Epithelial cell of prostate (primary cell): ENCODE measurements at regions not wholly inside any gene's neighbourhood (a gene's known extent, or its start where the extent isn't known, plus 50 kb on each side); places are given as distances from the start of the nearest gene placed in this dataset.

ENCODE experiments used
- DNase-seq: peaks from one replicate; pipeline ENCODE4 v3.0.0-alpha.2; 2011; ENCODE audit warnings: low read depth, low spot score
- H3K27ac ChIP-seq: fragments of 450-650 bp; 2 replicates; pipeline ENCODE4 v1.5.1; 2017; ENCODE audit warnings: mild to moderate bottlenecking

GRCh38 chr5:74063346-74063745 is 437.4 kb downstream of the ARHGEF28 start:
- DNase-seq, result no peak
- peak overlapping the region; percentile 15 for H3K27ac ChIP-seq

DNA sequence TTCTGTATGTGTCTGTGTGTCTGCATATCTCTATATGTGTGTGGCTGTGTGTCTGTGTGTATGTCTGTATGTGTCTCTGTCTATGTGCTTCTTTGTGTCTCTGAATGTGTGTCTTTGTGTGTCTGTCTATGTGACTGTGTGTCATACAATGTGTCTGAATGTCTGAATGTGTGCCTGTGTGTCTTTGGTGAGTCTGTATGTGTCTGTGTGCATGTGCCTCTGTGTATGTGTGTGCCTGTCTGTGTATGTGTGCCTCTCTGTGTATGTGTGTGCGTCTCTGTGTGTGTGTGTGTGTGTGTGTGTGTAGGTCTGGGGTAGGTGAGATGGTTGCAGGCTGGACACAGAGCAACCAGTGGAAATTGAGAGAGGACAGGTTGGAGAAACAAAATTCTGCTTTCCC is 435.3 kb downstream of the ARHGEF28 start:
- DNase-seq, result no peak
- H3K27ac ChIP-seq, result no peak overlapping the region

GRCh38 chr5:74059706-74060105 is 433.7 kb downstream of the ARHGEF28 start:
- no peak overlapping the region for H3K27ac ChIP-seq
- no peak for DNase-seq

GRCh38 chr5:74056789-74057164 is 430.8 kb downstream of the ARHGEF28 start:
- DNase-seq, result no peak
- H3K27ac ChIP-seq, result no peak overlapping the region

- DNase-seq, result no peak
- H3K27ac ChIP-seq, result no peak overlapping the region
These were observed 430.3 kb downstream of the ARHGEF28 start for GRCh38 chr5:74056107-74056788.

GRCh38 chr5:74055486-74056106 is 429.6 kb downstream of the ARHGEF28 start:
- DNase-seq, result no peak
- no peak overlapping the region for H3K27ac ChIP-seq

DNA sequence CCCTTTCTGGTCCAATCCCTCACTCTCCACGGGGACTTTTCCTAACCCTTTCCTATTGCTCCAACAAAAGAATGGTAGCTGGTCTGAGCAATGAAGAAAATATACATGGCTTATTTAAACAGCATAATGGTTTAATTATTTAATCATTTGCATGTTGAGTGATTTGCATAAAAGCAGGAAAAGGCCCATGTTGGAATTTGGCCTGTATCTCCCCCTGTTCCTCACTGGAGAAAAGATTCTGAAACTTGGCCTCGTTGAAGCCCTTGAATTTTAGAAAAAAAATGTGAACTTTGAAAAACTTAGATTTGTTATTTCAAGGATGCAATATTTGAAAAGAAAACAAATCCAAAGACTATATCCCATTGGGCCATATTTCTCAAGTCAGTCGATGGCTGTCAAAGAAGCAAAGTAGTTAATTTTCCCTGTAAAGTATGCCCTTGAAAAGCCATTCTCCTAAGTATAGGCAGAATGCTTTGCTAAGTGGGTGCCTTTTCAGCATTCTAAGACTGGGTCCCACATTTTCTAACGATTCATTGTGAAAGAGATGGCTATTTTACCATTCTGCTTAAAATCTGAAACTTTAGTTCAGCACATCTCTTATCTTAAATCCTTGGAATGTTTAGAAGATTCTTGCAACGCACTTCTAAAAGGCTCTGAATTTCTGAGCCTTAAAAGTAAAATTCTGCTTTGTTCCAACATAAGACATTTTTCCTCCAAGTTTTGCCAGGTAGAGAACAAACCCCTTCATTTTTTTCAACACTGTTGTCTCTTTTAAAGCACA is 428.8 kb downstream of the ARHGEF28 start:
- H3K27ac ChIP-seq, result no peak overlapping the region
- no peak for DNase-seq

- DNase-seq, result no peak
- no peak overlapping the region for H3K27ac ChIP-seq
These were observed 428.1 kb downstream of the ARHGEF28 start for GRCh38 chr5:74054139-74054538.

GRCh38 chr5:74052441-74053221 is 426.6 kb downstream of the ARHGEF28 start:
- no peak for DNase-seq
- no peak overlapping the region for H3K27ac ChIP-seq

DNA sequence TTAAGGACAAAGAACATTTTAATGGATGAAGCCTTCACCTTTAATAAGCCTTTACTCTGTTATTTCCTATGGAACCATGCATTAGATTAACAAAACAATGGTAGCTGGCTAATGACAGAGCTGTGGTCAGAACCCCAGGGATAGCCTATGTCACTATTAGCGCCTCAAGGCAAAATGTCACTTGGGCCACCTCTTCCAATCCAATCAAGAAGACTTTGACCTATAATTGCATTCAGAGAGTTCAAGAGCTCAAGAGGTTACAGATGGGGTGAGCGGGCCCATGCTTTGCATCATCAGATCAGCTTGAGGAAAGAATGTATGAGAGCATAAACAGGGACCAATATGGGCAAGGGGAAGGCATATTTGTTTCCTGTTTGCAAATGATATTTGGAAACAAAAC is 425.1 kb downstream of the ARHGEF28 start:
- no peak overlapping the region for H3K27ac ChIP-seq
- no peak for DNase-seq

- DNase-seq, result no peak
- no peak overlapping the region for H3K27ac ChIP-seq
These were observed 418.9 kb downstream of the ARHGEF28 start for GRCh38 chr5:74044936-74045335.

DNA sequence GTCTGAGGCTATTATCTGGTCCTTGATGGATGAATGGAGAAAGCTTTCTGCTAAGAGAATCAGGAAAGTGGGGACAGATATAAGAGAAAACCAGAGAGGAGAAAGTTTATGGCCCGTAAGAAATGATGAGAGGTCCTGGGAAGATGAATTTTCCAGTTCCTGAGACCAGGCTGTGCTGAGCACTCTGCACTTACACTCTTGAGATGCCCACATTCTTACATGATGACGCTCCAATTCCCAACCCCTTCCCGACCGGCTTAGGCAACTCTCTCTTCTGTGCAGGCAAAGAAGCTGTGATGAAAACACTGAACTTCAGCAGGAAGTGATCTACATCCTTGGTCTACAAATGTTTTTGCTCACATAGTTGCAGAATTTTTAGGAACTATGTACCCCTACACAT is 417.0 kb downstream of the ARHGEF28 start:
- H3K27ac ChIP-seq, result no peak overlapping the region
- no peak for DNase-seq

DNA sequence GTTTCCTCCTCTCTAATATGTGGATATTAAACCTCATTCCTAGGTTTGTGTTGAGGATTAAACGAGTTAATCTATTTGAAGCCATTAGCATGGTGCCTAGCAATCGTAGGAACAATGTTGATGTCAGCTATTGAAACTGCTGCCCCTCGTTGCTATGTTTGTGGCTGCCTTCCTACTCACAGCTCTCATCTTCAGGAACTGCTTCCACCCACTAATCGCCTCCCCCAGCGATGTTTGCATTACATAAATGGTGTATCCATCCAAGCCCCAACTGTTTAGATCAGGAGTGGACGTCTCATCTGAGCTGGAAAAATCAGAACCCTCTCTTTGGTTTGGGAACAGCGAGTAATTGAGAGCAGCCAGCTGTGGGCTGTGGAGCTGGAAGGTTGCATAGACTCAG is 416.6 kb downstream of the ARHGEF28 start:
- H3K27ac ChIP-seq, result no peak overlapping the region
- DNase-seq, result no peak

- no peak for DNase-seq
- H3K27ac ChIP-seq, result no peak overlapping the region
These were observed 415.9 kb downstream of the ARHGEF28 start for GRCh38 chr5:74041913-74042312.

- peak overlapping the region; percentile 18 for H3K27ac ChIP-seq
- no peak for DNase-seq
These were observed 415.0 kb downstream of the ARHGEF28 start for GRCh38 chr5:74040811-74041491.

- H3K27ac ChIP-seq, result peak overlapping the region; percentile 18
- peak; percentile 31 for DNase-seq
These were observed 414.1 kb downstream of the ARHGEF28 start for GRCh38 chr5:74040065-74040551.

- no peak for DNase-seq
- no peak overlapping the region for H3K27ac ChIP-seq
These were observed 411.3 kb downstream of the ARHGEF28 start for GRCh38 chr5:74037321-74037720.

DNA sequence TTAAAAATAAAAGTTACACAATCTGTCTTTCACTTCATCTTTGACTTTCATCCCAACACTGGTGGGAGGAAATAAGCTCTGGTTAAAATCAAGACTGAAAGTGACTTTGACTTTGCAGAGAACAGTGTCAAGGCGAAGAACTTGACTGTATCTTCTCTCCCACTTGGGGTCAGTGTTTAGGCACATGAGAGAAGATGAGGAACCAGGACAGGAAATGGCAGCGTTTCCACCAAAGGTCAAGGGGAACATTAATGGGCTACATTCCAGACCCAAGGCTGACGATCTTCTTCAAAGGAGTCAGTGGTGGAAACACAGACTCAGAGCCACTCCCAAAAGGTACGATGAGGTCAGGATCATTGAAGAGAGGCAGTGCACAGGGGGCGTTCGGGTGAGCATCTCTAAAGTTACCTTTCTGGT is 409.5 kb downstream of the ARHGEF28 start:
- H3K27ac ChIP-seq, result peak overlapping the region; percentile 78
- DNase-seq, result no peak

GRCh38 chr5:74034733-74035132 is 408.7 kb downstream of the ARHGEF28 start:
- peak overlapping the region; percentile 78 for H3K27ac ChIP-seq

GRCh38 chr5:74032617-74033016 is 406.6 kb downstream of the ARHGEF28 start:
- no peak overlapping the region for H3K27ac ChIP-seq
- DNase-seq, result no peak

More at GRCh38 chr5:74034733-74035132, 408.7 kb downstream of the ARHGEF28 start:
- peak; percentile 89 for DNase-seq
